GM13976 (cell line): ENCODE measurements at regions not wholly inside any gene's neighbourhood (a gene's known extent, or its start where the extent isn't known, plus 50 kb on each side); places are given as distances from the start of the nearest gene placed in this dataset.

Experiments
- DNase-seq: peaks from one replicate; pipeline ENCODE4 v3.0.0; 2012; ENCODE audit warnings: low spot score
- CTCF ChIP-seq: IDR thresholded peaks from 2 replicates; pipeline ENCODE4 v1.5.1; 2012; ENCODE audit warnings: borderline replicate concordance, mild to moderate bottlenecking; ENCODE audit not compliant: insufficient read depth; ENCODE audit errors: extremely low read depth, missing control alignments, control extremely low read depth
- in situ Hi-C: fragments of 300-500 bp; cut with MboI; formaldehyde crosslinking; loops from one replicate; pipeline ENCODE4 v1.12.0; 2022; ENCODE audit warnings: low sequenced_read_pairs, mixed read lengths, inconsistent platforms; ENCODE audit not compliant: unreplicated experiment

GRCh38 chr11:56885854-56886253 is 102.9 kb upstream of the OR5AK2 start:
- in situ Hi-C loops: no loop called here
- no peak for TF ChIP-seq CTCF
- no peak for DNase-seq

GRCh38 chr11:56885177-56885576 is 103.5 kb upstream of the OR5AK2 start:
- DNase-seq: no peak
- in situ Hi-C loops: no loop called here
- no peak for TF ChIP-seq CTCF

- in situ Hi-C loops: no loop called here
- no peak for TF ChIP-seq CTCF
- DNase-seq: no peak
Observed at GRCh38 chr11:56883371-56883987, 105.2 kb upstream of the OR5AK2 start.

- in situ Hi-C loops: no loop called here
- no peak for TF ChIP-seq CTCF
- DNase-seq: no peak
Observed at GRCh38 chr11:56876621-56877275, 112.0 kb upstream of the OR5AK2 start.

- no peak for DNase-seq
- no peak for TF ChIP-seq CTCF
Observed at GRCh38 chr11:56855217-56855616, 106.7 kb upstream of the OR9G4 start.

GRCh38 chr11:56852131-56852530 is 103.6 kb upstream of the OR9G4 start:
- in situ Hi-C loops: no loop called here
- no peak for DNase-seq
- TF ChIP-seq CTCF: no peak

More at GRCh38 chr11:56855217-56855616, 106.7 kb upstream of the OR9G4 start:
- in situ Hi-C loops: no loop called here
